Common myeloid progenitor, CD34-positive (primary cell): ENCODE measurements at regions not wholly inside any gene's neighbourhood (a gene's known extent, or its start where the extent isn't known, plus 50 kb on each side); places are given as distances from the start of the nearest gene placed in this dataset.
"Not testable (repeated sequence)": the region's sequence is repeated elsewhere in the genome, so short reads cannot be mapped to it uniquely, and the experiment has no call there.

Experiments used
- CTCF ChIA-PET: fragments of 350-600 bp; sonication (Branson Sonifier 250); formaldehyde crosslinking; loops from one replicate; lab custom pipeline; 2021; ENCODE audit warnings: antibody characterized with exemption; lab: Charles Lee
- POLR2A ChIA-PET: fragments of 350-600 bp; sonication (Branson Sonifier 250); formaldehyde crosslinking; loops from one replicate; lab custom pipeline; 2021; ENCODE audit warnings: antibody characterized with exemption; lab: Charles Lee
- DNase-seq, 3 donors: peaks; one replicate each; pipeline versions ENCODE4 v3.0.0 to v3.0.0-alpha.2; 2013
- H3K27ac ChIP-seq, 2 experiments: 1 replicate in 1 of 2; 2 replicates in 1 of 2; pipeline ENCODE4 v1.7.0; 2013; ENCODE audit warnings: inconsistent platforms in 2 of 2, low read length in 2 of 2, mild to moderate bottlenecking in 2 of 2, low read depth in 1 of 2, moderate library complexity in 1 of 2; ENCODE audit not compliant: severe bottlenecking in 2 of 2, insufficient read depth in 1 of 2, poor library complexity in 1 of 2
- H3K27me3 ChIP-seq, 5 experiments: replicated peaks in 2 of 5; 1 replicate in 3 of 5; 2 replicates in 2 of 5; pipeline versions ENCODE4 v1.6.1 to v1.7.0; 2013; ENCODE audit warnings: low read length in 4 of 5, mild to moderate bottlenecking in 2 of 5, moderate library complexity in 2 of 5, inconsistent platforms in 1 of 5; ENCODE audit not compliant: insufficient read depth in 5 of 5, control insufficient read depth in 4 of 5
- H3K36me3 ChIP-seq, 4 experiments: 1 replicate in 2 of 4; 2 replicates in 2 of 4; pipeline versions ENCODE4 v1.6.1 to v1.7.0; 2013; ENCODE audit warnings: low read length in 3 of 4, control low read depth in 1 of 4, mild to moderate bottlenecking in 1 of 4; ENCODE audit not compliant: control insufficient read depth in 4 of 4, insufficient read depth in 4 of 4
- H3K4me1 ChIP-seq, 4 experiments: 1 replicate in 3 of 4; 2 replicates in 1 of 4; pipeline versions ENCODE4 v1.6.1 to v1.7.1; 2013; ENCODE audit warnings: low read length in 3 of 4, mild to moderate bottlenecking in 3 of 4, control low read depth in 1 of 4, inconsistent platforms in 1 of 4, moderate library complexity in 1 of 4; ENCODE audit not compliant: control insufficient read depth in 4 of 4, insufficient read depth in 4 of 4; ENCODE audit errors: control extremely low read depth in 1 of 4
- H3K4me3 ChIP-seq, 7 experiments: 1 replicate in 4 of 7; 2 replicates in 3 of 7; pipeline versions ENCODE4 v1.5.1 to v1.7.0; 2013; ENCODE audit warnings: mild to moderate bottlenecking in 7 of 7, low read length in 6 of 7, moderate library complexity in 6 of 7, inconsistent platforms in 2 of 7, low read depth in 2 of 7, control low read depth in 1 of 7; ENCODE audit not compliant: insufficient read depth in 4 of 7, control insufficient read depth in 1 of 7; ENCODE audit errors: extremely low read depth in 1 of 7
- H3K9me3 ChIP-seq, 5 experiments: 1 replicate in 4 of 5; 2 replicates in 1 of 5; pipeline versions ENCODE4 v1.6.1 to v1.7.1; 2013; ENCODE audit warnings: low read length in 4 of 5, mild to moderate bottlenecking in 2 of 5, inconsistent platforms in 1 of 5, low read depth in 1 of 5, moderate library complexity in 1 of 5; ENCODE audit not compliant: control insufficient read depth in 4 of 5, insufficient read depth in 2 of 5; ENCODE audit errors: control extremely low read depth in 1 of 5
- WGBS: methylation state at CpG from one replicate; pipeline ENCODE4 v1.1.5; 2013; ENCODE audit not compliant: insufficient coverage; 5-methylcytosine and 5-hydroxymethylcytosine counted together

GRCh38 chr6:27138837-27139755 is 108.4 kb upstream of the PRSS16 start:
- DNase-seq, result peak in 2 of 3 donors; percentile 66 to 72
- CTCF ChIA-PET, result interaction anchor here (0.9 to 1.8 kb wide), 6 partner anchors 8 to 754 kb away, joined by 3 to 6 read pairs (median 3); a partner anchor contains a TSS

GRCh38 chr6:27139756-27140579 is 107.5 kb upstream of the PRSS16 start:
- H3K27me3 ChIP-seq, result no peaks in the 10 kb centered on the region
- peak overlapping the region; percentile 40 to 79 for H3K27ac ChIP-seq
- peaks cover 23 to 71% (median 53%) of the 10 kb centered on the region in 4 experiments for H3K4me1 ChIP-seq
- CTCF ChIA-PET, result interaction anchor here (1.0 to 1.8 kb wide), 4 partner anchors 10 to 753 kb away, joined by 3 to 6 read pairs (median 4); a partner anchor contains a TSS
- peak overlapping the region; percentile 39 to 82 (median 73) for H3K4me3 ChIP-seq
- peaks cover 0 to 7% (median 2%) of the 10 kb centered on the region in 4 experiments for H3K36me3 ChIP-seq
- peak in 2 of 3 donors; percentile 39 to 51 for DNase-seq
- no peaks in the 10 kb centered on the region for H3K9me3 ChIP-seq
- WGBS, result under 1% methylated on average over 11 of the region's 18 CpGs
- POLR2A ChIA-PET, result interaction anchor here (1.5 kb wide), 1 partner anchor 7 kb away, joined by 4 read pairs; a partner anchor contains a TSS

More at GRCh38 chr6:27138837-27139755, 108.4 kb upstream of the PRSS16 start:
- H3K27ac ChIP-seq, result peak overlapping the region; percentile 40 to 79
- H3K36me3 ChIP-seq, result peaks cover 0 to 7% (median 2%) of the 10 kb centered on the region in 4 experiments
- no peaks in the 10 kb centered on the region for H3K27me3 ChIP-seq
- peak overlapping the region; percentile 39 to 82 (median 73) for H3K4me3 ChIP-seq
- no peaks in the 10 kb centered on the region for H3K9me3 ChIP-seq
- POLR2A ChIA-PET, result interaction anchor here (1.5 kb wide), 1 partner anchor 8 kb away, joined by 4 read pairs; a partner anchor contains a TSS
- peaks cover 20 to 71% (median 52%) of the 10 kb centered on the region in 4 experiments for H3K4me1 ChIP-seq
- under 1% methylated on average over 32 of the region's 36 CpGs for WGBS

- ChIA-PET CTCF (no interaction called here), POLR2A (no interaction called here)
- Histone ChIP-seq H3K27ac (peak overlapping the region in 1 of 2 experiments; percentile 70), H3K9me3 (no peaks in the 10 kb centered on the region), H3K27me3 (no peaks in the 10 kb centered on the region), H3K4me3 (peak overlapping the region in 4 of 7 experiments; percentile 20 to 61 (median 55)), H3K4me1 (peaks cover 25 to 71% (median 52%) of the 10 kb centered on the region in 4 experiments), H3K36me3 (peaks cover 0 to 7% (median 2%) of the 10 kb centered on the region in 4 experiments)
- WGBS, result no CpG with 5 or more reads among the region's 5 CpGs
- no peak for DNase-seq
These were observed 106.4 kb upstream of the PRSS16 start for GRCh38 chr6:27140999-27141528.

GRCh38 chr6:27141529-27142015 is 105.9 kb upstream of the PRSS16 start:
- no peaks in the 10 kb centered on the region for H3K9me3 ChIP-seq
- CTCF ChIA-PET, result no interaction called here
- peaks cover 0 to 7% (median 2%) of the 10 kb centered on the region in 4 experiments for H3K36me3 ChIP-seq
- POLR2A ChIA-PET, result no interaction called here
- no peak for DNase-seq
- H3K4me1 ChIP-seq, result peaks cover 26 to 72% (median 50%) of the 10 kb centered on the region in 4 experiments
- H3K4me3 ChIP-seq, result peak overlapping the region in 4 of 7 experiments; percentile 20 to 61 (median 55)
- H3K27ac ChIP-seq, result peak overlapping the region in 1 of 2 experiments; percentile 70
- 80% methylated on average over 1 of the region's 3 CpGs for whole genome bisulfite sequencing
- H3K27me3 ChIP-seq, result no peaks in the 10 kb centered on the region

GRCh38 chr6:27143020-27143388 is 104.5 kb upstream of the PRSS16 start:
- Histone ChIP-seq H3K4me1 (peaks cover 29 to 65% (median 49%) of the 10 kb centered on the region in 4 experiments), H3K27ac (peak overlapping the region in 1 of 2 experiments; percentile 70), H3K4me3 (peak overlapping the region in 2 of 7 experiments; percentile 16 to 96)
- not testable (repeated sequence) for H3K36me3 ChIP-seq, H3K27me3 ChIP-seq, DNase-seq, H3K9me3 ChIP-seq
- CTCF ChIA-PET, result interaction anchor here (1.0 to 1.8 kb wide), 2 partner anchors 9 to 694 kb away, joined by 3 to 8 read pairs; no protein-coding TSS in a partner anchor
- 100% methylated on average over 2 of the region's 4 CpGs for WGBS
- POLR2A ChIA-PET, result interaction anchor here (2.6 kb wide), 1 partner anchor 10 kb away, joined by 12 read pairs; a partner anchor contains a TSS

GRCh38 chr6:27143474-27144026 is 104.0 kb upstream of the PRSS16 start:
- ChIA-PET POLR2A (interaction anchor here (0.6 to 2.6 kb wide), 2 partner anchors 10 to 752 kb away, joined by 3 to 12 read pairs; a partner anchor contains a TSS), CTCF (interaction anchor here (1.0 to 1.9 kb wide), 4 partner anchors 10 to 693 kb away, joined by 3 to 8 read pairs (median 4); no protein-coding TSS in a partner anchor)
- H3K27me3 ChIP-seq, result no peaks in the 10 kb centered on the region
- H3K36me3 ChIP-seq, result peaks cover 0 to 7% (median 2%) of the 10 kb centered on the region in 4 experiments
- H3K9me3 ChIP-seq, result no peaks in the 10 kb centered on the region
- peak overlapping the region in 1 of 2 experiments; percentile 70 for H3K27ac ChIP-seq
- H3K4me3 ChIP-seq, result peak overlapping the region in 4 of 7 experiments; percentile 16 to 96 (median 32)
- no peak for DNase-seq
- no CpG with 5 or more reads among the region's 2 CpGs for WGBS
- H3K4me1 ChIP-seq, result peaks cover 26 to 60% (median 46%) of the 10 kb centered on the region in 4 experiments
